Stimulated activated CD8-positive, alpha-beta memory T cell treated with anti-CD3 and anti-CD28 coated beads, Interleukin-12 subunit alpha, Interleukin-12 subunit beta, amount 100 ng/mL, for 4 hours (primary cell): ENCODE measurements at regions not wholly inside any gene's neighbourhood (a gene's known extent, or its start where the extent isn't known, plus 50 kb on each side); places are given as distances from the start of the nearest gene placed in this dataset.

Experiments used
- DNase-seq: peaks from one replicate; pipeline ENCODE4 v3.0.0-alpha.2; 2020; ENCODE audit warnings: low read depth

- DNase-seq: no peak
These were observed 659.2 kb upstream of the PLXNA2 start for GRCh38 chr1:208903251-208903905.

- DNase-seq: no peak
These were observed 663.6 kb upstream of the PLXNA2 start for GRCh38 chr1:208907790-208908189.

- DNase-seq: no peak
These were observed 665.1 kb upstream of the PLXNA2 start for GRCh38 chr1:208909011-208909984.

DNA sequence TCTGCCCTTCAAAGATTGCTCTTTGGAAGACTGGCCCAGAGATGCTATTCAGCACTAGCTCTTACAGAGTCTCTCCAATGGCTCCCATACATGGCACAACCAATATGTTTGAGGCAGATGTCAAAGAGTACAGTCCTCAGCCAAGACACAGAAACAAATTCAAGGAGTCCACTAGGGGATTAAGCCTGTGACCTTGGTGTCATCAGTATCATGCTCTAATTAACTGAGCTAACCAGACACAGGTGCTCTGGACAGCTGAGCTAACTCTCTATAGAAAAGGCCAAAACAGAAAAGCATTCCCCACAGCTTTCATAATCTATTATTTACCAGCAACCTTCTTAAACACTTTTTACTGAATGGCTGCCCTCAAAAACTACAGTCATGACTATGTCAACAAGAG is 666.0 kb upstream of the PLXNA2 start:
- DNase-seq: no peak

DNA sequence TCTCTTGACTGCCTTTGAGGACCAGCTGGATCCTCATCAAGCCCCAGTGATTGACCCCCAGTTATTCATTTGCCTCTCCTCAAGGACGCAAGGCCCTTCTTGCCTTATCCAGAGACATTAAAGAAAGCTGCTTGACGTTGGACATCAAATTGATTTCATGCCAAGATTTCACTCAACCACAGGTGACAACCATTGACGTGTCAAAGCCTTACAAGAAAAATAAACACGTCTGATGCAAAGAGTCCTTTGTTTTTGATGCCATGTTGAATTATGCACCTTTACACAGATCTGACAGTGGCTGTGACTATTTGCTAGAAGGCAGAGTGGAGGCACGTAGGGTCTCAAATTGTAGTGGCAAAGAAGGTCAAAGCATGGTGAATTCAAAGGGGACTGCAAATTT is 666.2 kb upstream of the CAMK1G start:
- DNase-seq: no peak

DNA sequence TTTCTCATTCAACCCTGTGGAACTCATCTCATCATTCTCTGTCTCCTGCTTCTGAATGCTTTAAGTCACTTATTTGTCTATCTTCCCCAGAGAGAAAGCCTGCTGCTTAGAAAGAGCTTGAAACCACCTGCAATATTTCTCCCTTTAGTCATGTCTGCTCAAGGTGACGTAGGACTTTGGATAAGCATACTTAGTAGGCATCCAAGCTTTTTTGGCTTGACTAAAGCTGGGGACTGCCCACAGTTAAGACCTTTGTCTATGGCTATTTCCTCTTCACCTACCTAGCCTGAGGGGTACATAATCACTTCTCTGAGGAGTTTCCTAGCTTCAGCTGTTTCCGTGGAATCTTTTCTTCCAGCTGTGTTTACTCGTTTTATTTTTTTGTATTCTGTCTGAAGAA is 665.8 kb upstream of the CAMK1G start:
- no peak for DNase-seq

DNA sequence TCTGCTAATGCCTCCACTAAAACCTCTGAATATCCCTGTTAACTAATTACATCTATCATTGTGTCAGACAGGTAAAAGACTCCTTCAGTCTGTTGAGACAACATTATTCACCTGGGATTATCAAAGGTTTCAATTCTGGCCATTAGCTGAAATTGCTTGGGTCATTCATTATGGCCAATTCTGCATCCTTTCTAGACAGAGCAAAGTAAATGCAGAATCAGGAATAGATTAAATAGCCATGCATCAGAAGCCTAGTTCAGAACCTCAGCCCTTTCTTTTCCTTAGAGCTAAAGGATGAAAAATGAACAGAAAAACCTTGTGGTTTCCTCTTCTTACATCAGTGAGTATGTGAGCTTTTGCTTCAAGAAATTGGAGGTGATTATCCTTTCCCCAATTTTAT is 665.4 kb upstream of the CAMK1G start:
- no peak for DNase-seq

DNA sequence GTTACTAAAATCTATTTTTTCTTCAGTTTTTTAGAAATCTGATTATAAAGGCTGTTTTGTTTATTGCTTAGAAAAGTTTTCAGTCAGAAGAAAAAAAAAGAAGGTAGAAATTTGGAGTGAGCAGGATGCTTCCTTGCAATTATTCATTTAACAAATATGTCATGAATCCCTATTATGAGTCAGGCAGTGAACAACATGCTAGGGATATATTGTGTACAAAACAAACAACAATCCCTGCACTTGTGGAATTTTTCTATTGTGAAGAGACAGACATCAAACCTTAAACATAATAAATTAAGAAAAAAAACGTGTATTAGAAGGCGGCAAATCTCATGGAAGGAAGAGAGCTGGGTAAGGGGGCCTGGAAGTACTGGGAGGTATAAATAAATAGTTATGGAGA is 664.1 kb upstream of the CAMK1G start:
- no peak for DNase-seq

DNA sequence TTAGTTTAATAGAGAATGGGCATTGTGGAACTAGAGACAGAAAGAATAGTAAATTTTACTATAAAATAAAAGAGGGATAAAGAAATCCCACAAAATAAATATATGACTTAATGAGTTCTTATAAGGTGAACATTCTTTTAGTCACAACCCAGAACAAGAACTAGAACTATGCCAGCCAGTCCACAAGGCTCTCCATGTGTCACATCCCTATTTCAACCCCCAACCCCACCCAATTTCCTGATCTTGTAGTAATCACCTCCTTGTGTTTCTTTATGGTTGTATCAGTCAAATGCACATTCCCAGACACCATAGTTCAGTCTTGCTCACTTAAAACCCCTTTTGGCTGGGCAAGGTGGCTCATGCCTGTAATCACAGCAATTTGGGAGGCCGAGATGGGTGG is 662.3 kb upstream of the CAMK1G start:
- DNase-seq: no peak

DNA sequence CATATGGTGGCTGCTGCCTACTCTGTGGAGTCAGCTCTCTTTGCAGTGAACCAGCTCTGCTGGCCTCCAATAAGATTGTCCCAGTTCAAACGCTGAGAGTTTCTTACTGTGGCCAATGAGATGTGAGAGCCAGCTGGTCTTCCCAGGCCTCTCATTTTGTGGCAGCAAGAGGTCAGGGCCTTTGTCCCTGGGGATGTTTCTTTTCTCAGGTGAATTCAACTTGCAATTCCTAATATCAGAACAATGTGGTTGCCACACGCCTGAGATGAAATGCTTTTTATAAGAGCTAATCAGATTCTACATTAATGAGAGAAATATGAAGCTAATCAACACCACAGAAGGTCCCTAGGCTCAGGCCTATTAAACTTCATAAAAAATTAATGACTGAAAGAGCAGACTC is 660.1 kb upstream of the CAMK1G start:
- DNase-seq: no peak

GRCh38 chr1:208923946-208924720 is 659.4 kb upstream of the CAMK1G start:
- DNase-seq: no peak

- no peak for DNase-seq
These were observed 658.6 kb upstream of the CAMK1G start for GRCh38 chr1:208924928-208925327.

GRCh38 chr1:208928349-208929010 is 655.0 kb upstream of the CAMK1G start:
- no peak for DNase-seq

DNA sequence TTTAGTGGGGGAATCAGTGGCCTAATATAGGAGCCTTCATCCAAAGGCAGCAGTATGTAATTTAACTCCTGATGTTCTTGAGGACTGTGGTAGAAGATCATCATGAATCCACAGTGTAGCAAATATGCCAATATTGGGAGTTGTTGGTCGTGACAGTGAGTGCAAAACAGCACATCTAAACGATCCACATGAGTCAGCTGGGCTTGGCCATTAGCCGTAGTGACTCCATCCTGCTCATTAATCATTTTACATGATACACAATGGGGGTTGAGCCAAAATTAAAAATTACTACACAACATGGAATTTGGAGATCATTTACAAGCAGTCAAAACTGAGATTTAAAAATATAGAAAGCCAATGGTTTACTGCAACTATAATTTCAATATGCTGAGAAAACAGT is 653.9 kb upstream of the CAMK1G start:
- no peak for DNase-seq

DNA sequence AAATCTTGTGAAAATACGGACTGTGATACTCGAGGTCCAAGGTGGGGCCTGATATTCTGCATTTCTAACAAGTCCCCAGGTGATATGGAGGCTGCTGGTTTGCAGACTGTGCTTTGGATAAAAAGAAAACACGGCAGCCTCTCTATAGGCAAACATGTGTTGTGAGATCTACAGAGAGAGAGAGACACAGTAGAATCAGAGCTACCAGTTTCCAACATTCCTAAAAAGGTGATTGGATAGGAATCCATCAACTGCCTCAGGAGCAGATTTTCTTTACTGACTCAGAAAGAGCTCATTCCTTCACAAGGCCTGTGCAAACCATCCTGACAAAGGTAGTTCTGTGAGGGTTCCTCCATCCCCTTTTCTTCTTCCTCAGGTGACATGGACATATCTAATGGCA is 651.6 kb upstream of the CAMK1G start:
- no peak for DNase-seq

DNA sequence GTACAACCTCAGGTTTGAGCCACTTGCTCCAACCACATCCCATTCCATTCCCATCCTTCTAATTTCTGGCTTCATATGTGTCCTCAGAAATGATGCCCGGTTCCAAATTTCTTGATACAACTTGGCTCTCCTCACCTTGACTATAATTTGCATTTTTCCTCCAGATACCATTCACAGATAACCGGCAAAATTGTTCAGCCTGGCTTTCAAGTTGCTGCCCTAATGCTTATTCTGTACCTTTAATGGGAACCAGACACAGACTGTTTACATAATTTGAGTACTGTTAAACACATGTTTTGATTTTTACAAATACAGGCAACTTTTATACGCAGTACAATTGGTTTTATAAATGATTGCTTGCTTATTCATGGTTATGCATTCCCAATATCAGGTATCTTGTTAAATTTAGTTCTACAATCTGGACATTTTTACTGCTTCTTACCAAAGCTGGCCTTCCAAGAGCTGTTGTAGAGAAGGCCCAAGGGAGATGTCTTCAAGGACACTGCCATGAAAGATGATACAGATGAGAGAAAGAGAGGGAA is 649.5 kb upstream of the CAMK1G start:
- no peak for DNase-seq

GRCh38 chr1:208934933-208935332 is 648.6 kb upstream of the CAMK1G start:
- DNase-seq: no peak

GRCh38 chr1:208935517-208936187 is 647.9 kb upstream of the CAMK1G start:
- DNase-seq: no peak

DNA sequence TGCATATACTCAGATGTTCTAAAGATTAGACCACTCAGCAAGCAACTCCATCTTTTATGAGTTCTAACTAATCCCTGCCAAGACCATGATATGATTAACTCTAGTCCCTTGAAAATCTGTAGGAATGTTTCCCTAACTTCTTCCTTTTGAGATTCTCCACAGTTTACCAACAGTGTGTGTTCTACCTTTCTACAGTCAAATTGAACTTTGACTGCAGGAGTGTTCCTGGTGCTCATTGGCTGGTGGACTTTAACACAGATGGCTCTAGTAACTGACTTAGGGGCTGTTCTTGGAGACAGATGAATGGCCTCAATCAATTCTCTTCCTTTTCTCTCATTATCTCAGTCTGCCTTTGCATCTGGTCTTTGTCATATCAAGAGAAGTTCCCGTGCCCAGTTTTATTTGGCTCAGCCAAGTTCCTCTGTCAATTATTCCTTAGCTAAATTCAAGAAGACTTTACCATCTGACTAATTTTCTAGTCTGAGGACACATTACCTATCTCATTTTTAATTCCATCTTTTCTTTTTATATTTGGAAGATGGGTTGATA is 643.9 kb upstream of the CAMK1G start:
- DNase-seq: no peak

- DNase-seq: no peak
These were observed 641.0 kb upstream of the CAMK1G start for GRCh38 chr1:208942394-208943130.
